ENCODE measurements at regions not wholly inside any gene's neighbourhood (a gene's known extent, or its start where the extent isn't known, plus 50 kb on each side); places are given as distances from the start of the nearest gene placed in this dataset.

GRCh38 chr11:103668859-103669258 is 367.6 kb upstream of the DDI1 start:
- Histone ChIP-seq H3K27me3 (no peaks in the 10 kb centered on the region), H3K27ac (no peak overlapping the region), H3K36me3 (no peaks in the 10 kb centered on the region), H3K4me3 (no peak overlapping the region), H3K9me3 (no peaks in the 10 kb centered on the region), H3K4me1 (no peaks in the 10 kb centered on the region)
- DNase-seq: no peak
- WGBS, 2 donors: 67 to 95% methylated on average over 2 of the region's 2 CpGs
- TF ChIP-seq POLR2A (IDR thresholded peaks at IDR 0.05) (no peak), EP300 (IDR thresholded peaks at IDR 0.05) (no peak), CTCF (IDR thresholded peaks at IDR 0.05) (no peak), POLR2AphosphoS5 (IDR thresholded peaks at IDR 0.05) (no peak)
- intact Hi-C loops (cut with DNase I): no loop called here

- 50 to 75% methylated on average over 2 of the region's 2 CpGs for WGBS, 2 donors
- no peak for TF ChIP-seq POLR2A (IDR thresholded peaks at IDR 0.05)
- no peak for TF ChIP-seq CTCF (IDR thresholded peaks at IDR 0.05)
- H3K4me3 ChIP-seq: no peak overlapping the region
Observed at GRCh38 chr11:103671143-103671651, 365.2 kb upstream of the DDI1 start.

GRCh38 chr11:103673773-103674172 is 362.7 kb upstream of the DDI1 start:
- Histone ChIP-seq H3K27me3 (no peaks in the 10 kb centered on the region), H3K27ac (no peak overlapping the region), H3K4me1 (no peaks in the 10 kb centered on the region), H3K36me3 (no peaks in the 10 kb centered on the region), H3K9me3 (no peaks in the 10 kb centered on the region), H3K4me3 (no peak overlapping the region)
- WGBS, 2 donors: 92 to 95% methylated on average over 2 of the region's 2 CpGs
- TF ChIP-seq EP300 (IDR thresholded peaks at IDR 0.05) (no peak), POLR2AphosphoS5 (IDR thresholded peaks at IDR 0.05) (no peak), POLR2A (IDR thresholded peaks at IDR 0.05) (no peak), CTCF (IDR thresholded peaks at IDR 0.05) (no peak)
- no peak for DNase-seq
- intact Hi-C loops (cut with DNase I): no loop called here

More at GRCh38 chr11:103671143-103671651, 365.2 kb upstream of the DDI1 start:
- intact Hi-C loops (cut with DNase I): no loop called here
- no peak for DNase-seq
- Histone ChIP-seq H3K9me3 (no peaks in the 10 kb centered on the region), H3K27ac (no peak overlapping the region), H3K36me3 (no peaks in the 10 kb centered on the region), H3K27me3 (no peaks in the 10 kb centered on the region), H3K4me1 (no peaks in the 10 kb centered on the region)

DNA sequence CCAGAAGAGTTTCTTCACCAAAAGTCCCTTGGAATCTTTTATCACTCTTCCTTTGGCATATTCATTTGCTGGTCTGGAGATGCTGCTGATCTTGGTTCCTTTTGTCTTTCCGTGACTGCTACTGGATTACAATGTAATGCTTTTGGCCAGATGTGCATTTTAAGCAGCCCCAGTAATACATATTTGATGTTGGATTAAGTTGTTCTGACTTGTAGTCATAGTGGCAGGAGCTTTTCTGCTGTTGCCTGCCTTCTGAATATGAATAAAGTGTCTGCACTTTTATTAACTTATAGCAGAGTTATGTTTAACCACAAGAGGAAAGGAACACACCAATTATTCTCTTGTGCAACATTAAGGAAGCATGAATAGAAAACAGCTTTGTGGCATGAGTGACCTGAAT is 360.0 kb upstream of the DDI1 start:
- no peaks in the 10 kb centered on the region for H3K9me3 ChIP-seq
- H3K4me3 ChIP-seq: no peak overlapping the region
- WGBS, 2 donors: 88 to 90% methylated on average over 1 of the region's 1 CpG
- no peaks in the 10 kb centered on the region for H3K4me1 ChIP-seq
- no peaks in the 10 kb centered on the region for H3K27me3 ChIP-seq
- TF ChIP-seq POLR2A (IDR thresholded peaks at IDR 0.05): no peak
- no peak for TF ChIP-seq EP300 (IDR thresholded peaks at IDR 0.05)
- no peak for TF ChIP-seq CTCF (IDR thresholded peaks at IDR 0.05)
- no peak for TF ChIP-seq POLR2AphosphoS5 (IDR thresholded peaks at IDR 0.05)
- intact Hi-C loops (cut with DNase I): no loop called here
- H3K27ac ChIP-seq: no peak overlapping the region
- no peaks in the 10 kb centered on the region for H3K36me3 ChIP-seq
- no peak for DNase-seq

- H3K27me3 ChIP-seq: no peaks in the 10 kb centered on the region
- H3K9me3 ChIP-seq: no peaks in the 10 kb centered on the region
- H3K4me3 ChIP-seq: no peak overlapping the region
- H3K36me3 ChIP-seq: no peaks in the 10 kb centered on the region
- intact Hi-C loops (cut with DNase I): loop anchor here (5.0 kb wide), 2 partner anchors 91 to 481 kb away; partner anchors contain the start of gene PDGFD
- no peak overlapping the region for H3K27ac ChIP-seq
- 34 to 48% methylated on average over 1 of the region's 1 CpG for WGBS, 2 donors
- TF ChIP-seq EP300 (IDR thresholded peaks at IDR 0.05): no peak
- TF ChIP-seq POLR2A (IDR thresholded peaks at IDR 0.05): no peak
- TF ChIP-seq CTCF (IDR thresholded peaks at IDR 0.05): no peak
- no peak for TF ChIP-seq POLR2AphosphoS5 (IDR thresholded peaks at IDR 0.05)
- H3K4me1 ChIP-seq: peaks cover 0 to 14% (median 8%) of the 10 kb centered on the region in 4 donors
- no peak for DNase-seq
Observed at GRCh38 chr11:103680826-103681225, 355.6 kb upstream of the DDI1 start.
